ENCODE measurements at regions not wholly inside any gene's neighbourhood (a gene's known extent, or its start where the extent isn't known, plus 50 kb on each side); places are given as distances from the start of the nearest gene placed in this dataset.

- H4K20me1 ChIP-seq (ENCODE audit: insufficient read depth, low read length), result no peaks in the 10 kb centered on the region
- in situ Hi-C loops (cut with MboI; ENCODE audit: low sequenced_read_pairs) (no loop called here), dilution Hi-C loops (cut with HindIII; ENCODE audit: low sequenced_read_pairs, unreplicated experiment) (no loop called here), intact Hi-C loops (cut with micrococcal nuclease) (no loop called here)
- no peak overlapping the region for H4K8ac ChIP-seq (ENCODE audit: low read depth in 2 of 2, low read length in 2 of 2)
- no peak overlapping the region for H3K4me2 ChIP-seq (ENCODE audit: low read depth, low read length)
- BruUV-seq (replicated peaks), result no TSS peak
- H2AFZ ChIP-seq (replicated peaks; ENCODE audit: low read length, poor library complexity), result no peak overlapping the region
- no peak overlapping the region for H2BK5ac ChIP-seq (ENCODE audit: low read depth, low read length, poor library complexity, severe bottlenecking)
- POLR2A ChIA-PET (ENCODE audit: unreplicated experiment), result no interaction called here
- H3K56ac ChIP-seq (ENCODE audit: extremely low read depth, insufficient read depth, low read length), result no peak overlapping the region
- H2BK15ac ChIP-seq (ENCODE audit: low read depth, low read length), result no peak overlapping the region
- H3K14ac ChIP-seq (replicated peaks; ENCODE audit: low read depth, low read length), result no peak overlapping the region
- H2BK20ac ChIP-seq (ENCODE audit: low read depth, low read length), result no peak overlapping the region
- ATAC-seq (ENCODE audit: low read depth), result no peak
- no peak overlapping the region for H3K4me3 ChIP-seq (ENCODE audit: insufficient read depth, low read depth, low read length)
- no peak overlapping the region for H2AK5ac ChIP-seq (ENCODE audit: low read depth, low read length)
- H4K5ac ChIP-seq (ENCODE audit: low read depth, low read length), result no peak overlapping the region
- H3K4ac ChIP-seq (ENCODE audit: low read depth, low read length), result no peak overlapping the region
- H3K36me3 ChIP-seq (ENCODE audit: control insufficient read depth, insufficient read depth, low read length), result no peaks in the 10 kb centered on the region
- WGBS, 2 experiments (ENCODE audit: extremely low coverage in 2 of 2, insufficient read length in 1 of 2), result no CpG with 5 or more reads among the region's 5 CpGs
- no peak overlapping the region for H3K9ac ChIP-seq (ENCODE audit: low read depth, low read length)
- H3K79me1 ChIP-seq (ENCODE audit: low read depth in 1 of 2, low read length in 2 of 2), result no peaks in the 10 kb centered on the region
- H3K27me3 ChIP-seq (ENCODE audit: control insufficient read depth, insufficient read depth, low read length), result no peaks in the 10 kb centered on the region
- no peaks in the 10 kb centered on the region for H3K4me1 ChIP-seq (ENCODE audit: control insufficient read depth, insufficient read depth, low read length)
- no peak overlapping the region for H2AK9ac ChIP-seq (replicated peaks; ENCODE audit: low read depth, low read length, poor library complexity)
- no peak for TF ChIP-seq CEBPB (IDR thresholded peaks at IDR 0.05; ENCODE audit: low read depth, low read length)
- TF ChIP-seq FOS (IDR thresholded peaks at IDR 0.05; ENCODE audit: low read depth, low read length), result no peak
- TF ChIP-seq SMC3 (IDR thresholded peaks at IDR 0.05; ENCODE audit: low read depth, low read length), result no peak
- no peak for TF ChIP-seq CTCF (conservative IDR thresholded peaks at IDR 0.05; ENCODE audit: low read depth, low read length)
- no peak for TF ChIP-seq POLR2A (IDR thresholded peaks at IDR 0.05; ENCODE audit: low read depth, low read length)
- TF ChIP-seq RAD21 (IDR thresholded peaks at IDR 0.05; ENCODE audit: low read length), result no peak
- TF ChIP-seq BHLHE40 (IDR thresholded peaks at IDR 0.05; ENCODE audit: low read depth, low read length), result no peak
- no peak for TF ChIP-seq RFX5 (IDR thresholded peaks at IDR 0.05; ENCODE audit: low read depth, low read length)
- H3K23ac ChIP-seq (ENCODE audit: low read depth, low read length), result no peak overlapping the region
- no peak for DNase-seq
- CTCF ChIA-PET, result no interaction called here
- H3K27ac ChIP-seq (ENCODE audit: insufficient read depth, low read length), result no peak overlapping the region
- no peak overlapping the region for H4K91ac ChIP-seq (ENCODE audit: insufficient read depth, low read depth, low read length)
- H3K9me1 ChIP-seq (ENCODE audit: insufficient read depth, low read length), result no peaks in the 10 kb centered on the region
- H2BK120ac ChIP-seq (ENCODE audit: low read depth, low read length), result no peak overlapping the region
- H3K9me3 ChIP-seq (ENCODE audit: control insufficient read depth, insufficient read depth, low read length), result peaks cover 54% of the 10 kb centered on the region
- H3K18ac ChIP-seq (ENCODE audit: low read depth, low read length), result no peak overlapping the region
Observed at GRCh38 chr22:49460091-49460490, 367.6 kb downstream of the BRD1 start.

Data from IMR-90 (cell line).